HEK293 (cell line): ENCODE measurements at regions not wholly inside any gene's neighbourhood (a gene's known extent, or its start where the extent isn't known, plus 50 kb on each side); places are given as distances from the start of the nearest gene placed in this dataset.

Experiments
- CTCF ChIA-PET: fragments of 350-600 bp; formaldehyde crosslinking; extraction: SDS; loops from one replicate; lab custom pipeline; 2021; ENCODE audit warnings: antibody characterized with exemption; lab: Yijun Ruan, JAX
- POLR2A ChIA-PET: fragments of 300-600 bp; formaldehyde crosslinking; extraction: SDS; loops from one replicate; lab custom pipeline; 2020; ENCODE audit warnings: antibody characterized with exemption, inconsistent platforms; lab: Yijun Ruan, JAX
- H3K27ac ChIP-seq: fragments of 200-500 bp; sonication (Bioruptor generic); 2 replicates; pipeline ENCODE4 v1.5.1; 2014; ENCODE audit warnings: low read depth, low read length, control low read depth, inconsistent platforms; ENCODE audit errors: extremely low read depth
- H3K36me3 ChIP-seq, 2 experiments: fragments of 200-500 bp in 1 of 2; sonication (Bioruptor generic) in 1 of 2; 1 replicate in 1 of 2; 2 replicates in 1 of 2; pipeline ENCODE4 v1.5.1; 2014 to 2017; ENCODE audit warnings: inconsistent platforms in 2 of 2, low read length in 2 of 2; ENCODE audit not compliant: control insufficient read depth in 2 of 2, insufficient read depth in 1 of 2
- H3K4me1 ChIP-seq: fragments of 200-500 bp; sonication (Bioruptor generic); 2 replicates; pipeline ENCODE4 v1.5.1; 2014; ENCODE audit warnings: mild to moderate bottlenecking, low read length, inconsistent platforms; ENCODE audit not compliant: control insufficient read depth, insufficient read depth
- H3K4me3 ChIP-seq: 2 replicates; pipeline ENCODE4 v1.5.1; 2011; ENCODE audit warnings: low read depth, mild to moderate bottlenecking, control low read depth, low read length, moderate library complexity
- H3K9me3 ChIP-seq: fragments of 200-500 bp; sonication (Bioruptor generic); 2 replicates; pipeline ENCODE4 v1.5.1; 2014; ENCODE audit warnings: low read depth, low read length, inconsistent platforms; ENCODE audit not compliant: control insufficient read depth, insufficient read depth
- AEBP2 ChIP-seq: fragments of 450-650 bp; formaldehyde crosslinking; IDR thresholded peaks from 2 replicates; pipeline ENCODE4 v1.5.1; 2016; ENCODE audit warnings: missing biosample characterization, missing genetic modification characterization, borderline replicate concordance
- FEZF1 ChIP-seq: fragments of 450-650 bp; formaldehyde crosslinking; IDR thresholded peaks from 2 replicates; pipeline ENCODE4 v1.5.1; 2016; ENCODE audit warnings: missing biosample characterization, missing genetic modification characterization
- KLF17 ChIP-seq: fragments of 450-650 bp; formaldehyde crosslinking; IDR thresholded peaks from 2 replicates; pipeline ENCODE4 v1.5.1; 2016; ENCODE audit warnings: missing biosample characterization, missing genetic modification characterization
- MYNN ChIP-seq: fragments of 450-650 bp; formaldehyde crosslinking; IDR thresholded peaks from 2 replicates; pipeline ENCODE4 v1.5.1; 2016; ENCODE audit warnings: missing biosample characterization, missing genetic modification characterization, borderline replicate concordance
- PRDM1 ChIP-seq: fragments of 450-650 bp; formaldehyde crosslinking; IDR thresholded peaks from 2 replicates; pipeline ENCODE4; 2016; ENCODE audit warnings: missing biosample characterization, missing genetic modification characterization
- SP3 ChIP-seq: fragments of 450-650 bp; formaldehyde crosslinking; IDR thresholded peaks from 2 replicates; pipeline ENCODE4 v1.5.1; 2016; ENCODE audit warnings: missing biosample characterization, missing genetic modification characterization
- ZBTB20 ChIP-seq: fragments of 450-650 bp; formaldehyde crosslinking; IDR thresholded peaks from 2 replicates; pipeline ENCODE4 v1.5.1; 2016; ENCODE audit warnings: missing biosample characterization, missing genetic modification characterization
- ZFP3 ChIP-seq: fragments of 450-650 bp; formaldehyde crosslinking; IDR thresholded peaks from 2 replicates; pipeline ENCODE4 v1.5.1; 2016; ENCODE audit warnings: low read depth, missing biosample characterization, missing genetic modification characterization
- ZIC2 ChIP-seq: fragments of 450-650 bp; formaldehyde crosslinking; IDR thresholded peaks from 2 replicates; pipeline ENCODE4 v1.5.1; 2016; ENCODE audit warnings: missing biosample characterization, missing genetic modification characterization
- ZNF146 ChIP-seq: fragments of 450-650 bp; formaldehyde crosslinking; IDR thresholded peaks from 2 replicates; pipeline ENCODE4 v1.5.1; 2016; ENCODE audit warnings: missing biosample characterization, missing genetic modification characterization
- ZNF155 ChIP-seq: fragments of 450-650 bp; formaldehyde crosslinking; IDR thresholded peaks from 2 replicates; pipeline ENCODE4 v1.5.1; 2016; ENCODE audit warnings: missing biosample characterization, missing genetic modification characterization
- ZNF184 ChIP-seq: fragments of 450-650 bp; IDR thresholded peaks from 2 replicates; pipeline ENCODE4 v1.5.1; 2018; ENCODE audit warnings: missing biosample characterization, mild to moderate bottlenecking, missing genetic modification characterization
- ZNF19 ChIP-seq: fragments of 450-650 bp; formaldehyde crosslinking; IDR thresholded peaks from 2 replicates; pipeline ENCODE4; 2016; ENCODE audit warnings: missing biosample characterization, missing genetic modification characterization, low read depth
- ZNF341 ChIP-seq: fragments of 450-650 bp; formaldehyde crosslinking; IDR thresholded peaks from 2 replicates; pipeline ENCODE4; 2016; ENCODE audit warnings: low read depth, missing biosample characterization, missing genetic modification characterization
- ZNF37A ChIP-seq: fragments of 450-650 bp; IDR thresholded peaks from 2 replicates; pipeline ENCODE4 v1.5.1; 2018; ENCODE audit warnings: missing biosample characterization, missing genetic modification characterization
- ZNF426 ChIP-seq: fragments of 450-650 bp; formaldehyde crosslinking; IDR thresholded peaks from 2 replicates; pipeline ENCODE4 v1.5.1; 2017; ENCODE audit warnings: missing biosample characterization, missing genetic modification characterization, mild to moderate bottlenecking, inconsistent platforms, moderate library complexity
- ZNF518A ChIP-seq: fragments of 450-650 bp; formaldehyde crosslinking; conservative IDR thresholded peaks from 2 replicates; pipeline ENCODE4 v1.5.1; 2016; ENCODE audit warnings: low read depth, missing biosample characterization, missing genetic modification characterization
- ZNF530 ChIP-seq: fragments of 450-650 bp; formaldehyde crosslinking; IDR thresholded peaks from 2 replicates; pipeline ENCODE4 v1.5.1; 2016; ENCODE audit warnings: low read depth, missing biosample characterization, missing genetic modification characterization
- ZNF571 ChIP-seq: fragments of 450-650 bp; formaldehyde crosslinking; IDR thresholded peaks from 2 replicates; pipeline ENCODE4 v1.5.0; 2017; ENCODE audit warnings: missing biosample characterization, missing genetic modification characterization
- ZNF624 ChIP-seq: fragments of 450-650 bp; formaldehyde crosslinking; IDR thresholded peaks from 2 replicates; pipeline ENCODE4 v1.5.1; 2017; ENCODE audit warnings: missing biosample characterization, missing genetic modification characterization
- ZNF670 ChIP-seq: fragments of 450-650 bp; formaldehyde crosslinking; IDR thresholded peaks from 2 replicates; pipeline ENCODE4 v1.5.1; 2016; ENCODE audit warnings: missing biosample characterization, missing genetic modification characterization, low read depth
- ZNF747 ChIP-seq: fragments of 450-650 bp; formaldehyde crosslinking; IDR thresholded peaks from 2 replicates; pipeline ENCODE4 v1.5.1; 2016; ENCODE audit warnings: missing biosample characterization, missing genetic modification characterization
- ZNF830 ChIP-seq: fragments of 450-650 bp; IDR thresholded peaks from 2 replicates; pipeline ENCODE4 v1.5.0; 2018; ENCODE audit warnings: missing biosample characterization, missing genetic modification characterization, low read depth, mild to moderate bottlenecking, moderate library complexity
- ZSCAN30 ChIP-seq: fragments of 450-650 bp; IDR thresholded peaks from 2 replicates; pipeline ENCODE4 v1.5.1; 2018; ENCODE audit warnings: missing biosample characterization, mild to moderate bottlenecking, missing genetic modification characterization, moderate library complexity

GRCh38 chr3:34862456-34862855 is 776.9 kb upstream of the ARPP21 start:
- CTCF ChIA-PET = no interaction called here
- Histone ChIP-seq H3K9me3 (no peaks in the 10 kb centered on the region), H3K4me3 (no peak overlapping the region), H3K4me1 (no peaks in the 10 kb centered on the region), H3K27ac (no peak overlapping the region), H3K36me3 (no peaks in the 10 kb centered on the region)
- POLR2A ChIA-PET = no interaction called here
- TF ChIP-seq ZNF37A = no peak
- no peak for TF ChIP-seq ZNF747 (tag by site-specific recombination)
- no peak for TF ChIP-seq ZNF624 (tag by site-specific recombination)
- no peak for TF ChIP-seq ZNF670 (tag by site-specific recombination)
- TF ChIP-seq ZNF146 (tag by site-specific recombination) = no peak
- no peak for TF ChIP-seq KLF17 (tag by site-specific recombination)

GRCh38 chr3:34863485-34863884 is 775.8 kb upstream of the ARPP21 start:
- no peak overlapping the region for H3K27ac ChIP-seq
- no peaks in the 10 kb centered on the region for H3K36me3 ChIP-seq
- no peak for TF ChIP-seq PRDM1 (tag by site-specific recombination)
- no peak for TF ChIP-seq AEBP2
- no peak for TF ChIP-seq ZNF571 (tag by site-specific recombination)
- no peak for TF ChIP-seq ZNF341 (tag by site-specific recombination)
- no peak for TF ChIP-seq ZNF830
- TF ChIP-seq ZIC2 (tag by site-specific recombination) = no peak
- no peak for TF ChIP-seq ZNF146 (tag by site-specific recombination)
- no peak for TF ChIP-seq ZSCAN30
- no peak for TF ChIP-seq ZNF19 (tag by site-specific recombination)
- no peak for TF ChIP-seq SP3 (tag by site-specific recombination)
- TF ChIP-seq ZNF155 (tag by site-specific recombination) = no peak
- TF ChIP-seq ZNF530 (tag by site-specific recombination) = no peak
- no peak for TF ChIP-seq ZFP3 (tag by site-specific recombination)
- no peak for TF ChIP-seq ZNF426 (tag by site-specific recombination)
- TF ChIP-seq FEZF1 = no peak
- no peak for TF ChIP-seq ZNF518A
- no peak for TF ChIP-seq ZNF184 (tag by site-specific recombination)
- TF ChIP-seq ZBTB20 (tag by site-specific recombination) = no peak
- TF ChIP-seq MYNN (tag by site-specific recombination) = no peak
- TF ChIP-seq ZNF670 (tag by site-specific recombination) = no peak
- no peaks in the 10 kb centered on the region for H3K4me1 ChIP-seq
- ChIA-PET POLR2A (no interaction called here), CTCF (no interaction called here)
- no peaks in the 10 kb centered on the region for H3K9me3 ChIP-seq
- no peak overlapping the region for H3K4me3 ChIP-seq
